ENCODE measurements at regions not wholly inside any gene's neighbourhood (a gene's known extent, or its start where the extent isn't known, plus 50 kb on each side); places are given as distances from the start of the nearest gene placed in this dataset.

GRCh38 chr18:75818383-75818782 lies 390.9 kb upstream of the SMIM21 start:
- no peak overlapping the region for H3K27ac ChIP-seq (ENCODE audit: low read depth, low read length)
- H3K4me3 ChIP-seq (ENCODE audit: low read depth in 1 of 5, low read length in 5 of 5) = no peak overlapping the region
- H3K9me3 ChIP-seq (ENCODE audit: control insufficient read depth in 5 of 5, low read length in 5 of 5) = no peaks in the 10 kb centered on the region
- H3K27me3 ChIP-seq (ENCODE audit: control insufficient read depth in 5 of 5, insufficient read depth in 4 of 5, low read length in 5 of 5) = no peaks in the 10 kb centered on the region
- no peaks in the 10 kb centered on the region for H3K4me1 ChIP-seq (ENCODE audit: control insufficient read depth in 5 of 5, insufficient read depth in 5 of 5, low read length in 5 of 5)
- H3K36me3 ChIP-seq (ENCODE audit: control insufficient read depth in 5 of 5, insufficient read depth in 5 of 5, low read length in 5 of 5) = no peaks in the 10 kb centered on the region
- H3K9ac ChIP-seq (ENCODE audit: low read length in 5 of 5) = no peak overlapping the region

GRCh38 chr18:75815767-75816166 lies 388.3 kb upstream of the SMIM21 start:
- Histone ChIP-seq H3K36me3 (ENCODE audit: control insufficient read depth in 5 of 5, insufficient read depth in 5 of 5, low read length in 5 of 5) (no peaks in the 10 kb centered on the region), H3K27me3 (ENCODE audit: control insufficient read depth in 5 of 5, insufficient read depth in 4 of 5, low read length in 5 of 5) (no peaks in the 10 kb centered on the region), H3K9ac (ENCODE audit: low read length in 5 of 5) (no peak overlapping the region), H3K27ac (ENCODE audit: low read depth, low read length) (no peak overlapping the region), H3K9me3 (ENCODE audit: control insufficient read depth in 5 of 5, low read length in 5 of 5) (no peaks in the 10 kb centered on the region), H3K4me3 (ENCODE audit: low read depth in 1 of 5, low read length in 5 of 5) (no peak overlapping the region), H3K4me1 (ENCODE audit: control insufficient read depth in 5 of 5, insufficient read depth in 5 of 5, low read length in 5 of 5) (no peaks in the 10 kb centered on the region)

DNA sequence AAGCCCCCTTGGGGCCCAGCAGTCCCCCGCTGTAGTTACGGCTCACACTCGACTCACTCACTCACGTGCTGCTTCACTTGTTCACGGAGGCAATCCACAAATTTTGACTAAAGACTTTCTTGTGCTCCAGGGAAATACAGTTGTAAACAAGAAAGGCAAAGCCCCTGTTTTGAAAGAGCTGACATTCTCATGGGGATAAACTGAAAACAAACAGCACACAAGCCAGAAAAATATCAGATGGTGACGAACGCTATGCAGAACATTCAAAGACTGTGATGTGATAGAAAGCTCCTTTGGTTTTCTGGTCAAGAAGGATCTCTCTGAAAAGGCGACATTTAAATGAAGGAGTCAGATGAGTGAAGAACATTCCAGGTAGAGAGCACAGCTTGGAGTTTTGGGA lies 385.3 kb upstream of the SMIM21 start:
- no peaks in the 10 kb centered on the region for H3K9me3 ChIP-seq (ENCODE audit: control insufficient read depth in 5 of 5, low read length in 5 of 5)
- peaks cover 0 to 17% (median 5%) of the 10 kb centered on the region in 5 donors for H3K27me3 ChIP-seq (ENCODE audit: control insufficient read depth in 5 of 5, insufficient read depth in 4 of 5, low read length in 5 of 5)
- no peak overlapping the region for H3K27ac ChIP-seq (ENCODE audit: low read depth, low read length)
- no peak overlapping the region for H3K9ac ChIP-seq (ENCODE audit: low read length in 5 of 5)
- H3K4me3 ChIP-seq (ENCODE audit: low read depth in 1 of 5, low read length in 5 of 5) = no peak overlapping the region
- H3K4me1 ChIP-seq (ENCODE audit: control insufficient read depth in 5 of 5, insufficient read depth in 5 of 5, low read length in 5 of 5) = peaks cover 0 to 7% (median 0%) of the 10 kb centered on the region in 5 donors
- H3K36me3 ChIP-seq (ENCODE audit: control insufficient read depth in 5 of 5, insufficient read depth in 5 of 5, low read length in 5 of 5) = no peaks in the 10 kb centered on the region

DNA sequence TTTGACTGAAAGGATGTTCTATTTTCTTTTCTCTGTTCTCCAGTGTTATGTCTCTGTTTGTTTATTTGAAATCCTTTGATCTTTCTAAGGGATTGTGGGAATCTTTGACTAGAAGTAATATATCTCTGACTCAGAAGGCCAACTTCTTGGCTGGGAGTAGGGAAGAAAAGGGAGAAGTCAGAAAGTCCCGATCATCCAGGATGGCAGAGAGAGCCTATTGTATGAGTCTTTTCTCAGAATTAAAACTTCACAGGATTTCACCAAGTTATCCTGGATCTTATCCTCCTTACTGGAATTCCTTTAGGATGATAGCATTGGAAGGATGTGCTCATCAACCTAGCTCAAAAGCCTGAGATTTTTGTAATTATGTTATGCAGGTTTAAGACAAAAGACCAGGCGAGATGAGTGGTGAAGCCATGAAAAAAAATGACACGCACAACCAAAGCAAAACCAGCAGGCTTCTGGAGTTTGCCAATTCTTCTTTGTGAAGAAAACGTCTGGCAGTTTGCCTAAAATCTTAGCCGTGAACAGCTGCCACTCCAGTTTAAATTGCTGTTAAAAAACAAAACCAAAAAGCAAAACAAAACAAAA lies 383.6 kb upstream of the SMIM21 start:
- no peaks in the 10 kb centered on the region for H3K9me3 ChIP-seq (ENCODE audit: control insufficient read depth in 5 of 5, low read length in 5 of 5)
- no peaks in the 10 kb centered on the region for H3K36me3 ChIP-seq (ENCODE audit: control insufficient read depth in 5 of 5, insufficient read depth in 5 of 5, low read length in 5 of 5)
- no peak overlapping the region for H3K4me3 ChIP-seq (ENCODE audit: low read depth in 1 of 5, low read length in 5 of 5)
- H3K4me1 ChIP-seq (ENCODE audit: control insufficient read depth in 5 of 5, insufficient read depth in 5 of 5, low read length in 5 of 5) = peaks cover 0 to 7% (median 0%) of the 10 kb centered on the region in 5 donors
- H3K27me3 ChIP-seq (ENCODE audit: control insufficient read depth in 5 of 5, insufficient read depth in 4 of 5, low read length in 5 of 5) = peaks cover 0 to 17% (median 5%) of the 10 kb centered on the region in 5 donors
- H3K9ac ChIP-seq (ENCODE audit: low read length in 5 of 5) = no peak overlapping the region
- H3K27ac ChIP-seq (ENCODE audit: low read depth, low read length) = no peak overlapping the region

DNA sequence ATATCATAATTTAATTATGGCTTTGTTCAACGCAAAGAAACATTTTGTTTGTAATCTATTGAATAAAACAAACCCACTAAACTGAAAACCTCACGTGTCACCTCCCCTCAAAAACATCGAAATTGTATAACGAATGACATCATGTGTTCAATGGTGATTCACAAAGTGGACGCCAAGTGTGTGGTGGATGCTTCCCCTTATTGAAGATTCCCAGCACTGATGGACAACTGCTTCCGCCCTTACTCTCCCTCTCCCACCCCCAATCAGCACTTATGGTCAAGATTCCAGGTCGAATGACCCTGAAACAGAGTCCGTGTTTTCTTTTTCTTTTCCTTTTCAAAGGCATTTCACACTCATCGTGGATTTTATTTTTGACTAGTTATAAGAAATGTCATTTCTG lies 383.0 kb upstream of the SMIM21 start:
- H3K36me3 ChIP-seq (ENCODE audit: control insufficient read depth in 5 of 5, insufficient read depth in 5 of 5, low read length in 5 of 5) = no peaks in the 10 kb centered on the region
- peaks cover 0 to 7% (median 0%) of the 10 kb centered on the region in 5 donors for H3K4me1 ChIP-seq (ENCODE audit: control insufficient read depth in 5 of 5, insufficient read depth in 5 of 5, low read length in 5 of 5)
- no peak overlapping the region for H3K4me3 ChIP-seq (ENCODE audit: low read depth in 1 of 5, low read length in 5 of 5)
- no peak overlapping the region for H3K27ac ChIP-seq (ENCODE audit: low read depth, low read length)
- peaks cover 0 to 17% (median 5%) of the 10 kb centered on the region in 5 donors for H3K27me3 ChIP-seq (ENCODE audit: control insufficient read depth in 5 of 5, insufficient read depth in 4 of 5, low read length in 5 of 5)
- H3K9me3 ChIP-seq (ENCODE audit: control insufficient read depth in 5 of 5, low read length in 5 of 5) = no peaks in the 10 kb centered on the region
- no peak overlapping the region for H3K9ac ChIP-seq (ENCODE audit: low read length in 5 of 5)

DNA sequence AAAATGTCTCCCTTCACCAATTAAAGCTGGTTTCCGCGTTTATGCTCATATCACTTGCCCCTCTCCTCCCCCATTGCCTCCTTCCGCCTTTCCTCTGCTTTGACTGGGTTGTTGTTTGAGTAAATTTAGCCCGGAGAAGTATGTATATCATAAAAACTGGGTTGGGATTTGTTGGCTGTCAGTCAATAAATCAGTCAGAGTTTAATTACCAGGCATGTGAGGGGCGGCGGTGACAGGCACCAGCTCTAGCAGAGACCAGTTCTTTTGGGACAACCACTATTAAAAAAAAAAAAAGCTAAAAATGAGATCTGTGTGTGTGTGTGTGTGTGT lies 382.4 kb upstream of the SMIM21 start:
- Histone ChIP-seq H3K27ac (ENCODE audit: low read depth, low read length) (no peak overlapping the region), H3K9ac (ENCODE audit: low read length in 5 of 5) (no peak overlapping the region), H3K4me1 (ENCODE audit: control insufficient read depth in 5 of 5, insufficient read depth in 5 of 5, low read length in 5 of 5) (peaks cover 0 to 7% (median 0%) of the 10 kb centered on the region in 5 donors), H3K9me3 (ENCODE audit: control insufficient read depth in 5 of 5, low read length in 5 of 5) (no peaks in the 10 kb centered on the region), H3K36me3 (ENCODE audit: control insufficient read depth in 5 of 5, insufficient read depth in 5 of 5, low read length in 5 of 5) (no peaks in the 10 kb centered on the region), H3K27me3 (ENCODE audit: control insufficient read depth in 5 of 5, insufficient read depth in 4 of 5, low read length in 5 of 5) (peaks cover 0 to 17% (median 5%) of the 10 kb centered on the region in 5 donors), H3K4me3 (ENCODE audit: low read depth in 1 of 5, low read length in 5 of 5) (peak overlapping the region in 1 of 5 donors; percentile 7)

GRCh38 chr18:75809151-75809925 lies 381.8 kb upstream of the SMIM21 start:
- Histone ChIP-seq H3K27me3 (ENCODE audit: control insufficient read depth in 5 of 5, insufficient read depth in 4 of 5, low read length in 5 of 5) (peaks cover 0 to 17% (median 5%) of the 10 kb centered on the region in 5 donors), H3K4me1 (ENCODE audit: control insufficient read depth in 5 of 5, insufficient read depth in 5 of 5, low read length in 5 of 5) (peaks cover 0 to 7% (median 0%) of the 10 kb centered on the region in 5 donors), H3K27ac (ENCODE audit: low read depth, low read length) (no peak overlapping the region), H3K9ac (ENCODE audit: low read length in 5 of 5) (no peak overlapping the region), H3K4me3 (ENCODE audit: low read depth in 1 of 5, low read length in 5 of 5) (peak overlapping the region in 2 of 5 donors; percentile 3 to 7), H3K36me3 (ENCODE audit: control insufficient read depth in 5 of 5, insufficient read depth in 5 of 5, low read length in 5 of 5) (no peaks in the 10 kb centered on the region), H3K9me3 (ENCODE audit: control insufficient read depth in 5 of 5, low read length in 5 of 5) (no peaks in the 10 kb centered on the region)

DNA sequence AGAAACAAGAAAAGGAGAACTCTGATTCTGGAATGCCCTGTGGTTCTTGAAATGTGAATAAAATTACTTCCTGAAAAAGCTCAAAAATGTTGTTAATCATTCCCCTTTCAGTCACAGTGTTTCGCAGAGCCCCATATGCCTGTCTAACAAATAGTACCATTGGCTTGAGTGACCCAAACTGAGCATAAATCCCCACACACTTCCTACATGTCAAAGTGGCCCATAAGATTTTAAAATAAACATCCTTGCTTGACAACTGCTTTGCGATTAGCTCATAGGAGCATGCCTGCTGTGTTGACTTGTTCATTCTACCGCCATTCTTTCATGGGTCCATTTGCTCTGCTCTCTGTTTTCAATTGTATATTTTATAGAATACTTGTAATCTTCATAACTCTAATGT lies 377.8 kb upstream of the SMIM21 start:
- Histone ChIP-seq H3K9me3 (ENCODE audit: control insufficient read depth in 5 of 5, low read length in 5 of 5) (no peaks in the 10 kb centered on the region), H3K9ac (ENCODE audit: low read length in 5 of 5) (no peak overlapping the region)

GRCh38 chr18:75802681-75803080 lies 375.2 kb upstream of the SMIM21 start:
- no peaks in the 10 kb centered on the region for H3K9me3 ChIP-seq (ENCODE audit: control insufficient read depth in 5 of 5, low read length in 5 of 5)
- no peak overlapping the region for H3K9ac ChIP-seq (ENCODE audit: low read length in 5 of 5)
- H3K27me3 ChIP-seq (ENCODE audit: control insufficient read depth in 5 of 5, insufficient read depth in 4 of 5, low read length in 5 of 5) = peaks cover 0 to 3% (median 0%) of the 10 kb centered on the region in 5 donors
- H3K27ac ChIP-seq (ENCODE audit: low read depth, low read length) = no peak overlapping the region
- H3K4me1 ChIP-seq (ENCODE audit: control insufficient read depth in 5 of 5, insufficient read depth in 5 of 5, low read length in 5 of 5) = no peaks in the 10 kb centered on the region
- no peaks in the 10 kb centered on the region for H3K36me3 ChIP-seq (ENCODE audit: control insufficient read depth in 5 of 5, insufficient read depth in 5 of 5, low read length in 5 of 5)
- H3K4me3 ChIP-seq (ENCODE audit: low read depth in 1 of 5, low read length in 5 of 5) = no peak overlapping the region

More for the DNA sequence above, 377.8 kb upstream of the SMIM21 start:
- peaks cover 0 to 7% (median 0%) of the 10 kb centered on the region in 5 donors for H3K4me1 ChIP-seq (ENCODE audit: control insufficient read depth in 5 of 5, insufficient read depth in 5 of 5, low read length in 5 of 5)
- H3K4me3 ChIP-seq (ENCODE audit: low read depth in 1 of 5, low read length in 5 of 5) = no peak overlapping the region
- peaks cover 0 to 17% (median 6%) of the 10 kb centered on the region in 5 donors for H3K27me3 ChIP-seq (ENCODE audit: control insufficient read depth in 5 of 5, insufficient read depth in 4 of 5, low read length in 5 of 5)
- no peak overlapping the region for H3K27ac ChIP-seq (ENCODE audit: low read depth, low read length)
- H3K36me3 ChIP-seq (ENCODE audit: control insufficient read depth in 5 of 5, insufficient read depth in 5 of 5, low read length in 5 of 5) = no peaks in the 10 kb centered on the region

DNA sequence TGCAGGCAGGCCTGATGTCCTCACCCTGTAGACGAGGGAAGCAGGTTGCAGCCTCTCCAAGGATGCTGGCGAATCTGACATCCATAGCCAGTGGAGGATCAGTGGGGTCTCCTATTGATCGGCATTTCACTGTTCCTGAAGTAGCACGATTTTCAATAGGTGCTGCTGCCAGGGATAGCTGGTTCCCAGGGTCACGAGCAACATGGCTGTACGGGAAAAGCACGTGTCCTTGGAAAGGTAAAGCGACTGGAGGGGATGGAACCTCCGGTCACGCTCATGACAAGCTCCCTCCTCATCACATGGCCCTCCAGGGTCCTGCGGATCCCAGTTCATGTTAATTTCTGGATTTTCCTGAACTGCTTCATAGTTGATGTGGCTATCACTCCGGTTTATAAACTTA lies 373.7 kb upstream of the SMIM21 start:
- no peaks in the 10 kb centered on the region for H3K36me3 ChIP-seq (ENCODE audit: control insufficient read depth in 5 of 5, insufficient read depth in 5 of 5, low read length in 5 of 5)
- H3K4me3 ChIP-seq (ENCODE audit: low read depth in 1 of 5, low read length in 5 of 5) = no peak overlapping the region
- no peaks in the 10 kb centered on the region for H3K9me3 ChIP-seq (ENCODE audit: control insufficient read depth in 5 of 5, low read length in 5 of 5)
- no peak overlapping the region for H3K9ac ChIP-seq (ENCODE audit: low read length in 5 of 5)
- H3K27me3 ChIP-seq (ENCODE audit: control insufficient read depth in 5 of 5, insufficient read depth in 4 of 5, low read length in 5 of 5) = peaks cover 0 to 3% (median 0%) of the 10 kb centered on the region in 5 donors
- H3K27ac ChIP-seq (ENCODE audit: low read depth, low read length) = no peak overlapping the region
- no peaks in the 10 kb centered on the region for H3K4me1 ChIP-seq (ENCODE audit: control insufficient read depth in 5 of 5, insufficient read depth in 5 of 5, low read length in 5 of 5)
